ENCODE measurements at regions not wholly inside any gene's neighbourhood (a gene's known extent, or its start where the extent isn't known, plus 50 kb on each side); places are given as distances from the start of the nearest gene placed in this dataset.
"Not testable (repeated sequence)": the region's sequence is repeated elsewhere in the genome, so short reads cannot be mapped to it uniquely, and the experiment has no call there.

DNA sequence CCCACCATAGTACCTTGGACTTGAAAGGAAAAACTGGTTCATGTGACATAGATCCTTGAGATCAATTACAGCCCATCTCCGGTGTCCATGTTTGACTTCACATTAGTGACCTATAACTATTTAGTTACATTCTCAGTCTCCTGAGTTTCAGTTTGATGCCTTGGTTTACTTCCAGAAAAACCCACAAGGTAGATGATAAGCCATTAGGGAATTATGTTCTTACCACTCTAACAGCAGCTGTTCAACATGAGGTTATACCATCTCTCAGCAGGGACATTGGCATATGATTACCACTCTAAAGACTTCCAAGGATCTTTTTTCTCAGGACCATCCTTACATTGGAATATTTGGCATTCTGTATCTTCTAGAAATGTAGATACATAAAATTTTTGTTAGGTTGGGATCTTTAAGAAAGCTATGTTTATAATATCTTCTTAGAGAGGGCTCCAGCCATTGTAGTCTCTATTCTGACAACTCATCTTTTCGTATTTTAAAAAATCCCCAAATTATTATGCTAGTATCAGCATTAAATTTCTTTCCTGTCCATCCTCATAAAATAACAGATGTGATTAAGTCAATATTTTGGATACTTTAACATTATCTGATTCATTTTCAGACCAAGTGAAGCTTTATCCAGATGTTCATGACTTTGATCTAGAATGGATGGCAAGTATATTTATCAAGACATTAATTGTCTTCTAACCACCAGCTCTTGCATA lies 258.9 kb downstream of the RDH14 start:
- DNase-seq = no peak

DNA sequence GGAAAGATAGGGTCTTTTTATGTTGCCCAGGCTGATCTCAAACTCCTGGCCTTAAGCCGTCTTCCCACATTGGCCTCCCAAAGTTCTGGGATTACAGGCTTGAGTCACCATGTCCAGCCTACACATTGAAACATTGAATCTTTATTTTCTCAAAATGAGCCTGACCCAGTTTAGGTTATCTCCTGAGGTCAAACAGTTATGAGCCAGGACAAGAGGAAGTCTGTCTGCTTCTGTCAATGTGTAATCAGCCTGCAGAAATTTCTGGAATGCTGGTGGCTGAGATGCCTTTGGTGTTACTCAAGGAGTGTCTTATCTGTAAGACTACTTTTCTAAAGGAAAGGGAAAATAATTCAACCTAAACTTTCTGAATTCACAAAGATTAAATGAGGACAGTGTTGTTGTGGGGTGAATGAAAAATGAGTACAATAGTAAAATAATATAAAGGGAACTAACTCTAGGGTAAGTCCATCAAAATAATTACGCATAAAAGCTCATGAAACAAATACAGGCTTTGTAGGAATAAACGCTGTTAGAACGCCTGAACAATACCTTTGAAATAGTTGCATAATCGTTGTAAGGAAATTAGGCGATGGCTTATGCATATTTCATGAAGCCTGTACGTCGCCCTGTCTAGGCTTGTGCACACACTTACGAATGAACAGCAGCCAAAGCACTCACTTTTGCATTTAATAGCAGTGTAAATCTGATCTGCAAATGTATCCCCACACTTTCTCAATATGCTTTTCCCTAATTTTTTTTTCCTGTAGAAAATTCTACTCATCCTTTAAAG lies 260.8 kb downstream of the RDH14 start:
- no peak for DNase-seq

DNA sequence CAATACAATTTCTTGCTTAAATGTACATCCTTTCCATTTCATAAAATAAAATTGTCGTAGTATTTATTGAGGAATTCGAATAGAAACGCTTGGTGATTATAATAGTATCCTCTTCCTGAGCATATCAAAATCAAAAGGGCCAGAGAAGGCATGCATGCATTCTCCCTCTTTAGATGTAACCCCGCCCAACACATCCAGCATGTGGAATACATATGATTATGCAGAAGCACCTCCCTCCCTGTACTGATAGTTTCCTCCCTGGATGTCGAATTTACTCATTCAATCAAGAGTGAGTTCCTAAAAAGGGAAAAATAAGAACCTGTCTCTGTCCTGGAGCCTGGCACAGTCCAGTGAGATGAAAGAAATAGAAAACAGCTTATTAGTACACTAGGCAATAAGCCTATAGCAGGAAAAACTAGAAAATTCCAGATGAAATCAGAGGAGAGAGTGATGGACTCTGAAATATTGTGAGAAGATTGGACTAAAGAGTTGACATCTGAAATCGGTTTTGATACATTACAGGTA lies 262.9 kb downstream of the RDH14 start:
- no peak for DNase-seq

DNA sequence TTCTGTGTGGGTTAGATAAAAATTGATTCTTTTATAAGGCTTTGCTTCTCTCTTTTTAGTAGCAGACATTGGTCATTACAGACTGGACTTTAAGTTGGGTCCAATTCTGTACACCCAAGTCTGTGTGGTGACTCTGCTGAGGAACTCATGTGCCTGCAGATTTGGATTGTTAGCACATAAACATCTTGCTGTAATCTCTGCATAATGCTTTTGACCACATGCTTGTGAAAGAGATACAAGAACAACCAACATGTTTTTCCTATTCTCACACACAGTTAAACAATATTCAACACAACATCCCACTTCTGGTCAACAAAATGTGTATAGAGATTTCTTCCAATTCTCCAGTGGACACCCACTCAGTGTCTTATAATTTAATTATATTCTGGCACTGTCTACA lies 270.1 kb downstream of the RDH14 start:
- DNase-seq = no peak

DNA sequence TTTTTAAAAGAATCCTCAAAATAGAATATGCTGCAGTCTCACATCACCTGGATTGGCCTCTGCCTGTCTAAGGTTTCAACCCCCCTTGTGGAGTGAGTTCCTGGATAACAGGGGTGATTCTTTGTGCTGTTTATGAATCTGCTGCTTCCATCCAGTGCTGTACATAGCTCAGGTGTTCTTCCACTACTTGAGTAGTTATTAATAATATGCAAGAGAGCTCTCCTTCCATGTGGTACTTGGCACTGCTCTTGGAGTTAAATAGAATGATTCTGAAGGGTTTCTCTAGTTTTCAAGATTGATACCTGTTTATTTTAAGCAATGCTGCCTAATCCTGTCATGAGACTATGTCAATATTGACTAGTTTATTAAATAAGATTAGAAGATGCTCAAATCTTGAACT lies 273.6 kb downstream of the RDH14 start:
- DNase-seq = no peak

DNA sequence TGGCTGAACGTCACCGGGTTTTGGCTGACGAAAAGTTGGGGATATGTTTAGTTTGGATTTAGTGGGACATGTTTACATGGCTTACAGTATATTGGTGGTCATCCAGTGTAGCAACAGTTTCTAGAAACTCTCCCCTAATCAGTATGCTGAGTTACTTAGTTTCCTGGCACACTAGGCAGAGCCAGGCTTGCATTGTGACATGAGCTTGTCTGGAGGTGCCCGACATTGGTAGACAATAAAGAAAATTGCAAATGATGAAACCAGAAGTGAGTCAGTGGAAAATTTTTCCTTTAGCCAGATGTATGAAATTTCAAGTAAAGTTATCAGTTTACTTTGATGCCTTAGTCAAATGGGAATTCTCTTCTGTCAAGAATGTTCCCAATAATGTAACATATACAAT lies 276.1 kb downstream of the RDH14 start:
- DNase-seq = no peak

DNA sequence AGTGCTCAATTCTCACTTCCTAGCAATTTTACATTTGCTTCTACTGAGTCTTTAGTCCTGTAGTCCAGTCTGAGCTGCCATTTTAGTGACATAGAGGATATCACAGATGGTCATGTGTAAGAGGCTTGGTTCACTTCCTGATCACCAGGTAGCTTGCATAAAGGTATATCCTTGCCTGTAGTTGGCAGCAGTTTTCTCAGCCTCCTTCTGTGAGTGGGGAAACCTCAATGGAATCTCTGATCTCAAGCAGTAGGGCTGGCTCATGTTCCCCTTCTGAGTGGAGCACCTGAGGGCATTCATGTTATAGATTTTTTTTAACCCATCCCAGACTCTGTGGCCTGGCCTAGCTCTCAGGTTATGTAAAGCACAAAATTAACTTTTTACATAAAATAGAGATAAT lies 278.4 kb downstream of the RDH14 start:
- no peak for DNase-seq

DNA sequence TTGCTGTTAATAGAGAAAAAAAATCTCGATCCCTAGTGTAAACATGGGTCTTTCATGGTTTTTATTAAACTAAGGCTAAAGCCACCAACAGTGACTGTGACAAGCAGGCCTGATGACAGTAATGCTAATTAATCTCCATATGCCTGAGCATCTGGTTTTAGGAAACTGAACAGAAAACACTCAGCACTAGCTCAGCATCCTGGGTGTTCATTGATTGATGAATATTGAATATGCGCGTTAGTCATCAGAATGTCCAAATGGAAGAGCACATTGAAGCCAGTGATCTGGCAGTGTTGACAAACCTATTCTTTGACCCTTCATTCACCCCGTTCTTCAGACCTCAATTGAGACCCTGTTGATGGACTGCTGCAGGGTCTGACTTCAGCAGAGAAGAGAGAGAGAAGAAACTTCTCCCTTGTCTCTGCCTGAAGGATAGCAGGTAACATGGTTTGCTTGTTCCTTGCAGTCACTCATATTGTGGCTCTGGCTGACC lies 283.8 kb downstream of the RDH14 start:
- DNase-seq = no peak

DNA sequence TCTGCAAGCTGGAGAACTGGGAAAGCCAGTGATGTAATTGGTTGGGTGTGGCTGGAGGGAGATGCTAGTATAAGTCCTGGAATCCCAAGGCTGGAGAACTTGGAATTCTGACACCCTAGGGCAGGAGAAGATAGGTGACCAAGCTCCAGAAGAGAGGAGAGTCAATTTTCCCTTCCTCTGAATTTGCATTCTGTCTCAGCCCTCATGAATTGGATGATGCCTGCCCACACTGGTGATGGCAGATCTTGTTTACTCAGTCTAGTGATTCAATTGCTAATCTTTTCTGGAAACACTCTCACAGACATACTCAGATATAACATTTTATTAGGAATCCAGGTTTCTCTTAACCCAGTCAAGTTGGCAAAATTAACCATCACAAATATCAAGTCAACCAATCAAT lies 287.2 kb downstream of the RDH14 start:
- DNase-seq = no peak

DNA sequence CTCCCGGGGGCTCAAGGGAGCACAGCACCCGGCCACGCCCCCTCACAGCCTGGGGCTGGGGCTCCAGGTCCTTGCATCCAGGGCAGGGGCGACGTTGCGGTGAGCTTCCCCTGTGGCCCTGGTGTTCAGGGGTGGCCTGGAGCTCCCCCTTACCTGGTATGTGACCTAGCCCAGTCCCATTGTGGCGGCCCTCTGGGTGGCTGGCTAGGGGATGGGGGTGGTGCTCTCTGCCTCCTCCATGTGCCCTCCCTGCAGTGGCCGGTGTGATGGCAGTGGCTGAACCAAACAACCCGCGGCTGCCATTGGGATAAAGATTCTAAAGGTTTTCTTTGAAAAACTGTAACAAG lies 288.3 kb downstream of the RDH14 start:
- no peak for DNase-seq

DNA sequence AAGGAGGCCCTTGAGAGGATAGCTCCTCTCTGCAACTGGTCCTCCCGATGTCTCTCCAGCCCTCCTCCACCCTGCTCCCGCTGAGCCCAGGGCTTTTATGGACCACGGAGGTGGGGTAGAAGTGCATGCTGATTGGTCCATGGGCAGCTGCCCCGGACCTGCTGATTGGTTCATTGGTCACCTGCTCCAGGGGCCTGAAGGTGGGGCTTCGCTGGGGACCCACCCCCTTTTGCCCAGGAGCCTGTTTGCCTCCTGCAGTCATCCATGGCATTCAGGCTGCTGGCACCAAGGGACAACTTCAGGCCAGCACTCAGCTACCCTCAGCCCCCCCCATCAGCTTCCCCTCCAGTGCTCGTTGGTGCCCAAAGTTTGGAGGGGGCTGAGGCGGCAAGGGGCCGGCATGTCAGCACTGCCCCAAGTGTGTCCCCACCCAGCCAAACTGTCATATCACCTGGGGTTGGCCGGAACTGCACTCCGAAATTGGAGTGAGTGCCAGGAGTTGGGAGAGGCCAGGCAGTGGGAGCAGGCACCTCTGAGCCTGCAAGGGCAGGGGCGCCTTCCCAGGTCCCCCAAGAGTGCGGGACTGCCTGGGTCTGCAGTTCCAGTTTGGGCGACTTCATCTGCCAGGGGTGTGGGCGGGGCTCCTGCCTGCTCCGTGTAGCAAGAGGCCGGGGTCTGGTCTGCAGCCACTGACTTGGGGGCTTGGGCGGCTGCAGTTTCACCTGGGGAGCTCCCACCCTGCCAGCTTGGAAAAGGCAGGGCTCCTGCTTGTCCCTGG lies 288.9 kb downstream of the RDH14 start:
- DNase-seq = no peak

DNA sequence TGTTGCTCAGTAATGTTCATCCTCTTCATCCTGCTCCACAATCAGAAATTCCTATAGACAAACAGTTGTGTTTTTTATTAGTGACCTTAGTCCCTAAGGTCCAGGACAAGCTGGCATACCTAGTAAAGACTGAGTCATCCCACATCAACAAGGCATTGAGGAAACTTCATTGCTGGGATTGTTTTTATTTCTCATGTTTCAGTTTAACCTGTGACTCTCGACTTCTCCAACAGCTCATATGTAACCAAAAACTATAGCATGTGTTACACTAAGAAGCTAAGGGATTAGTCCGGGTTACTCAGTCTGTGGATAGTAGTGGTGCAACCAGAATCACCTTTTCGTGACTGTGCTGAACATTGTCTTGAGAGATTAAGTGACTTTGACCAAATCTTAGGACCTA lies 292.1 kb downstream of the RDH14 start:
- no peak for DNase-seq

DNA sequence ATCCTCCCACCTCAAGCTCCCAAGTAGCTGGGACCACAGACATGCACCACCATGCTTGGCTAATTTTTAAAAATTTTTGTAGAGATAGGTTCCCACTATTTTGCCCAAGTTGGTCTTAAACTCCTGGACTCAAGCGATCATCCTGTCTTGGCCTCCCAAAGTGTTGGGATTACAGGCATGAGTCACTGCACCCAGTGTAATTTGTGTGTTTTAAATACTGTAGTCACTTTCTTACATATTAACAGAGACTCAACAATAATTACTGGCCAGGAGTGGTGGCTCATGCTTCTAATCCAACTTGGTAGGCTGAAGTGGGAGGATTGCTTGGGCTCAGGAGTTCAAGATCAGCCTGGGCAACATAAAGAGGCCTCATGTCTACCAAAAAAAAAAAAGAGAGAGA lies 293.0 kb downstream of the RDH14 start:
- DNase-seq = no peak

DNA sequence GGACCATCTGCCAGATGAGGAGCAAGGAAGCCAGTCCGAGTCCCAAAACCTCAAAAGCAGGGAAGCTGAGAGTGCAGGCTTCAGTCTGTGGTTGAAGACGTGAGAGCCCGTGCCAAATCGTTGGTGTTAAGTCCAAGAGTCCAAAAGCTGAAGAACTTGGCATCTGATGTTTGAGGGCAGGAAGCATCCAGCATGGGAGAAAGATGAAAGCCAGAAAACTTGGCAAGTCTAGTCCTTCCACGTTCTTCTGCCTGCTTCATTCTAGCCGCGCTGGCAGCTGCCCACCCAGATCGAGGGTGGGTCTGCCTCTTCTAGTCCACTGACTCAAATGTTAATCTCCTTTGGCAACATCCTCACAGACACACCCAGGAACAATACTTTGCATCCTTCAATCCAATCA lies 293.8 kb downstream of the RDH14 start:
- not testable (repeated sequence) for DNase-seq

DNA sequence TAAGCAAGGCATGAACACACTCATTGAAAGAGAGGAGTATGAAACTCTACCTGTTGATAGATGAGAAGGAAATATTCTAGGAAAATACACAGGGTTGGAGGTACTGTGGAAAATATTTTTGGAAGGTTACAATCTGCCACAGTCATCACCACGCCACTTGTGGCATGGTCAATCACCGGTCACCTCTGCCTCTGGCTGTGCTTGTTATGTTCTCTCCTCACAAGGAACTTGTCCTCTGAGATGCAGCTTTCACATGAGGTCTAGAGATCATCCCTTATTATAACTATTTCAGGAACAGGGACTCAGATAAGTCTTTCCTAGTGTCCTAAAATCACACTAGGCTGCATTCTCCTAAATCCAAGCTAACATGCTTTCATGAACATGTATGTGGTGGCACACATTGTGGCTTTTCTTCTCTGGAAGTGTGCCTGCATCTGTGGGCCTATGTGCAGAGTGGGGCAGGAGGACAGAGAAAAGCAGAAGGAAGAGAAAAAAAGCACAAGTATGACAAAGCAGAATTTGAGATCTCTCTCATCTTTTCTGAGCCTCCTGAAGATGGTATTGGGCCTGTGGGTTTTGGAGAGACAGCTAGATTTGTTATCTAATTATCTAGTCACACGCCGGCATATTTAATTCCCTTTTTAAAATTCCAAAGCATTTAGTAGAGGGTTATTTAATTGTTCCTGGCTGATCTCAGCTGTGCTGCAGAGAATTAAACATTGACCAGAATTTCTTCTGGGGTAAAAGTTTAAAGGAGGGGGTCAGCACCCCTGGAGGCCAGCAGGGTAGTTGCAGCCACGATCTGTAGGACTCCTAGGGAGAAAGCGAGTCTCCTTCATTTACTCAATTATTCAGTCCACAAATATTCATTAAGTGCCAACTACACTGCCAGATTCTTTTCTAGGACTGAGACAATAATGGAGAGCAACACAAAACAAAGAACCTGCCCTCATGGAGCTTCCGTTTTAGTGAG lies 294.6 kb downstream of the RDH14 start:
- no peak for DNase-seq

DNA sequence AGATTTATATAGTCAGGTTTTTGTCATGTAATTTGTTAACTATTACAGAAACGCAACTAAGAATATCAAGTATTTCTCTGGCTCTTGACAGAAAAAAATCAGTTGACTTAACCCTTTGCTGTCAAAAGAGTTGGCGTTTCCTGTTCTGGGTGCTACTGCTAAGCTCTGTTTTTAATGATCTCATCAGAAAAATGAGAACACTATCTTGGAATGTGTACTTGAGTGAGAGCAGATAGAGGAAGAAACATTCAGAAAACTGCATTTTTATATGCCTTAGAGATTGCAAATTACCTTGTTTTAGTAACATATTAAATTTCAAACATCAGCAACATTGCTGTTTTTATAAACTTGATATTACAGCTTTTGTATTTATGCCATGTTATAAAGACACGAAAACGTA lies 297.9 kb downstream of the RDH14 start:
- no peak for DNase-seq

DNA sequence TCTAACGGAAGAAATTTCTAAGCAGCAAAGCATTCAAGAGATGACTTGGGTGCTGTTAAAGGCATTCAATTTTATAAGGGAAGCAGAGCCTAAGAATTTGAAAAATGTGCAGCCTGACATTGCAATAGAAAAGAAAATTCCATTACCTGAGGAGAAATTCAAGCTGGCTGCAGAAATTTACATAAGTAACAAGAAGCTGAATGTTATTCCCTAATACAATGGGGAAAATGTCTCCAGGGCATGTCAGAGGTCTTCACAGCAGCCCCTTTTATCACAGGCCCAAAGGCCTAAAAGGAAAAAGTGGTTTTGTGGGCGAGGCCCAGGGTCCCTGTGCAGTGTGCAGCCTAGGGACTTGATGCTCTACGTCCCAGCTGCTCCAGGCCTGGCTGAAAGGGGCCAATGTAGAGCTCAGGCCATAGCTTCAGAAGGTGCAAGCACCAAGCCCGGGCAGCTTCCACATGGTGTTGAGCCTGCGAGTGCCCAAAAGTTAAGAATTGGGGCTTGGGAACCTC lies 306.7 kb downstream of the RDH14 start:
- DNase-seq = no peak

DNA sequence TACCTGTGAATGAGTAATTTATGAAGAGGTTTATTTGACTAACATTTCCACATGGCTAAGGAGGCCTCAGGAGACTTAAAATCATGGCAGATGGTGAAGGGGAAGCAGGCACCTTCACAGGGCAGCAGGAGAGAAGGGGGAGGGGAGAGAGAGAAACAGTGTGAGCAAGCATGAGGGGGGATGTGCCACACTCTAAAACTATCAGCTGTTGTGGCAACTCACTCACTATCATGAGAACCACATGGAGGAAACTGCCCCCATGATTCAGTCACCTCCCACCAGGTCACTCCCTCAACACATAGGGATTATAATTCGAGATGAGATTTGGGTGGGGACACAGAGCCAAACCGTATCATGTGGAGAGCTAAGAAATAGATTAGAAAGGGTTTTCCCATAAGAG lies 309.0 kb downstream of the RDH14 start:
- DNase-seq = no peak

DNA sequence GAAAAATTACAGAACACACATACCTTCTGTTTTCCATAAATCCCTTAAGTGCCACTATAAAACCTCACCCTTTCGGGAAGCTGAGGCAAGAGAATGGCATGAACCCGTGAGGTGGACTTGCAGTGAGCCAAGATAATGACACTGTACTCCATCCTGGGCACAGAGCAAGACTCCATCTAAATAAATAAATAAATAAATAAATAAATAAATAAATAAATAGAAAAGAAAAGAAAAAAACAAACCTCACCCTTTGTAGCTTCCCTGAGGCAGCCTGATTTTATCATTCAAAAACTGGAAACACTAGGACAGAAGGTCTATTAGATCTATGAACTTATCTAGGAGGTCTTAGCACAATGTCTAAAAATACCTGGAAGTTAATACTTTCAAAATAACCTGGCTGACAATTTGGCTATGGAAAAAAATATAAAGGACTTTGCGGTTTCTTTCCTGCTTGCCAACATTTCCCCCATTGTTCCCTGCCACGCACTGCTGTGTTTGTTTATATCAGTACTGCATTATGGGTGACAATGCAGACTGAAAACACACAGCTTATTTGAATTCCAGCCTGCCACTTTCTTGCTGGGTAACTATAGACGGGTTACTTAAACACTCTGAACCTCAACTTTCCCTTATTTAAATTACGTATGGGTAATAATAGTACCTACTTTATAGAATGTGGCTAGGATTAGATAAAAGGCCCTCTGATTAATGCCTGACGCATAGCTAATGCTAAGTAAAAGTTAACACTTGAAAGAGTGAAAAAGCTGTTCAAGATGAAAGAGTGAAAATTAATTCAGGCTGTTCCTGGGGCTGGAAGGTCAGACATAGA lies 313.0 kb downstream of the RDH14 start:
- DNase-seq = no peak

DNA sequence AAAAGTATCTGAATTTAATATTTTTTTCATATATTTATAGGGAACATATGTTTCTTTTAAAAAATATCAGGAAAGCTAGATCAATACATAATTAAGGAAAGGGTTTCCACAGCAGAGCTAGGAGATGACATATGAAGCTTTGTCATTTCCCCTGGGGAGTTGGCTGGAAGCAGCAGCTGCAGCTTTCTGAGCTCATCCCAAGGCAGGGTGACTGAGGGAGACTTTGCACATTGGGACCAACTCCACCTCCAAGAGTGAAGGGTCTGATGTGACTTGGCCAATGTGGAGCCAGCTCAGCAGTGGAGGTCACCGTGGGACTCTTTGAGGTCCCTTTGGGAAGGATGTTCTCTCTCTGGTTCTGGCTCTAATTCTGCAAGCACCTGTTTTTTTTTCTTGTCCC lies 315.1 kb downstream of the RDH14 start:
- DNase-seq = no peak

DNA sequence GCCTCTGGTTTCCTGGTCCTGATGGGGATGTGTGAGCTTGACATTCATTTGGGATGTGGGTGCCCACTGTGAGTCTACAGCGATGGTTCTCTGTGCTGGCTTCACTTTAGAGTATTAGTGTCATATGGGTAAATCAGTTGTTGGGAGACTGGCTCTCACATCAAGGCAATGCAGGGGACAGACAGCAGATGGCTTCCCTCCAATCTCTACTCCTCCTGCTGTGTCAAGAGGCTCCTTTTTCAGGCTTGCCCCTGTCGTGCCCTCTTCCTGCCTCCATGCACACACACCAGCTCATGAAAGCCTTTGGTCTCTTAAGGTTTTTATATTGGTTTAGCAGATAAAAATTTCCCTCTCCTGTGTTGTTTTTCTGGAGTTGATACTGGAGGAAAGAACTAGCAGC lies 315.6 kb downstream of the RDH14 start:
- no peak for DNase-seq
